H9 (cell line): ENCODE measurements at regions not wholly inside any gene's neighbourhood (a gene's known extent, or its start where the extent isn't known, plus 50 kb on each side); places are given as distances from the start of the nearest gene placed in this dataset.
A peak's percentile ranks its signal among the peaks of the same experiment; 100 is the strongest.

Experiments
- DNase-seq: peaks from one replicate; pipeline ENCODE4 v3.0.0-alpha.2; 2017
- H2AFZ ChIP-seq: one replicate; pipeline ENCODE4 v1.6.1; 2013; ENCODE audit warnings: mild to moderate bottlenecking, low read length, control low read depth, moderate library complexity
- H2AK5ac ChIP-seq: 2 replicates; pipeline ENCODE4 v1.6.1; 2013; ENCODE audit warnings: low read length, control low read depth, mixed read lengths; ENCODE audit not compliant: insufficient read length
- H2BK120ac ChIP-seq: one replicate; pipeline ENCODE4 v1.6.1; 2013; ENCODE audit warnings: low read depth, mild to moderate bottlenecking, low read length, control low read depth, inconsistent platforms; ENCODE audit not compliant: poor library complexity, severe bottlenecking
- H2BK12ac ChIP-seq: 2 replicates; pipeline ENCODE4 v1.6.1; 2013; ENCODE audit warnings: low read length, control low read depth, mixed read lengths, low read depth; ENCODE audit not compliant: insufficient read length
- H2BK15ac ChIP-seq: 2 replicates; pipeline ENCODE4 v1.6.1; 2013; ENCODE audit warnings: low read depth, low read length, control low read depth
- H2BK20ac ChIP-seq: one replicate; pipeline ENCODE4 v1.6.1; 2013; ENCODE audit warnings: low read depth, mild to moderate bottlenecking, low read length, control low read depth, inconsistent platforms; ENCODE audit not compliant: poor library complexity, severe bottlenecking
- H2BK5ac ChIP-seq: 2 replicates; pipeline ENCODE4 v1.6.1; 2013; ENCODE audit warnings: low read length, control low read depth, mixed read lengths; ENCODE audit not compliant: insufficient read length
- H3K14ac ChIP-seq: 2 replicates; pipeline ENCODE4 v1.6.1; 2013; ENCODE audit warnings: low read length, control low read depth; ENCODE audit not compliant: insufficient read depth
- H3K18ac ChIP-seq: 2 replicates; pipeline ENCODE4 v1.6.1; 2013; ENCODE audit warnings: low read depth, mild to moderate bottlenecking, mixed read lengths, low read length, control low read depth; ENCODE audit not compliant: insufficient read length
- H3K23ac ChIP-seq: 2 replicates; pipeline ENCODE4 v1.6.1; 2013; ENCODE audit warnings: low read length, control low read depth, mixed read lengths, low read depth; ENCODE audit not compliant: insufficient read length
- H3K23me2 ChIP-seq: 2 replicates; pipeline ENCODE4 v1.6.1; 2013; ENCODE audit warnings: low read depth, mild to moderate bottlenecking, mixed read lengths, low read length, control low read depth; ENCODE audit not compliant: insufficient read length, poor library complexity, severe bottlenecking
- H3K27ac ChIP-seq: 2 replicates; pipeline ENCODE4 v1.5.1; 2013; ENCODE audit warnings: low read length, control low read depth, mixed read lengths, low read depth; ENCODE audit not compliant: insufficient read length
- H3K27me3 ChIP-seq: 2 replicates; pipeline ENCODE4 v1.6.1; 2013; ENCODE audit warnings: low read length, control low read depth, inconsistent platforms; ENCODE audit not compliant: insufficient read depth
- H3K4ac ChIP-seq: 2 replicates; pipeline ENCODE4 v1.6.1; 2013; ENCODE audit warnings: low read depth, mild to moderate bottlenecking, control low read depth, inconsistent platforms, low read length, moderate library complexity
- H3K4me1 ChIP-seq: 2 replicates; pipeline ENCODE4 v1.6.1; 2013; ENCODE audit warnings: low read length, control low read depth, inconsistent platforms; ENCODE audit not compliant: insufficient read depth
- H3K4me2 ChIP-seq: 2 replicates; pipeline ENCODE4 v1.6.1; 2013; ENCODE audit warnings: low read length, control low read depth, mixed read lengths; ENCODE audit not compliant: insufficient read length, insufficient read depth
- H3K56ac ChIP-seq: 2 replicates; pipeline ENCODE4 v1.6.1; 2013; ENCODE audit warnings: low read depth, mild to moderate bottlenecking, mixed read lengths, low read length, control low read depth; ENCODE audit not compliant: insufficient read length
- H3K79me1 ChIP-seq: 2 replicates; pipeline ENCODE4 v1.6.1; 2013; ENCODE audit warnings: low read depth, mild to moderate bottlenecking, moderate library complexity, low read length, control low read depth, inconsistent platforms; ENCODE audit not compliant: insufficient read depth, poor library complexity, severe bottlenecking
- H3K79me2 ChIP-seq: 2 replicates; pipeline ENCODE4 v1.6.1; 2013; ENCODE audit warnings: low read length, control low read depth, inconsistent platforms; ENCODE audit not compliant: insufficient read depth
- H3K9ac ChIP-seq: 2 replicates; pipeline ENCODE4 v1.6.1; 2013; ENCODE audit warnings: low read length, control low read depth, mixed read lengths; ENCODE audit not compliant: insufficient read length; ENCODE audit errors: extremely low read depth
- H3K9me3 ChIP-seq: one replicate; pipeline ENCODE4 v1.6.1; 2013; ENCODE audit warnings: low read depth, low read length, inconsistent platforms; ENCODE audit not compliant: control insufficient read depth
- H3T11ph ChIP-seq: one replicate; pipeline ENCODE4 v1.6.1; 2013; ENCODE audit warnings: mild to moderate bottlenecking, low read length, control low read depth, inconsistent platforms
- H4K20me1 ChIP-seq: one replicate; pipeline ENCODE4 v1.6.1; 2013; ENCODE audit not compliant: control insufficient read depth, insufficient read length, insufficient read depth
- H4K5ac ChIP-seq: 2 replicates; pipeline ENCODE4 v1.6.1; 2013; ENCODE audit warnings: low read depth, mild to moderate bottlenecking, mixed read lengths, low read length, control low read depth; ENCODE audit not compliant: insufficient read length
- H4K8ac ChIP-seq: replicated peaks from 2 replicates; pipeline ENCODE4 v1.6.1; 2013; ENCODE audit warnings: low read length, control low read depth, mixed read lengths, low read depth; ENCODE audit not compliant: insufficient read length
- H4K91ac ChIP-seq: 2 replicates; pipeline ENCODE4 v1.6.1; 2013; ENCODE audit warnings: low read depth, mild to moderate bottlenecking, moderate library complexity, mixed read lengths, low read length, control low read depth; ENCODE audit not compliant: insufficient read length
- H3K27ac Mint-ChIP-seq, 3 experiments: 2 replicates in 2 of 3; 3 replicates in 1 of 3; pipeline ENCODE4 v1.8.0; 2020 to 2021; ENCODE audit warnings: mixed read lengths in 3 of 3, mild to moderate bottlenecking in 1 of 3, moderate library complexity in 1 of 3
- H3K27me3 Mint-ChIP-seq: 2 replicates; pipeline ENCODE4 v1.8.0; 2021; ENCODE audit warnings: low read depth, mild to moderate bottlenecking, moderate library complexity, mixed read lengths
- H3K36me3 Mint-ChIP-seq, 3 experiments: 2 replicates in 2 of 3; 3 replicates in 1 of 3; pipeline ENCODE4 v1.8.0; 2020 to 2021; ENCODE audit warnings: low read depth in 3 of 3, mixed read lengths in 3 of 3; ENCODE audit not compliant: insufficient read depth in 1 of 3
- H3K4me1 Mint-ChIP-seq, 2 experiments: 2 replicates each; pipeline ENCODE4 v1.8.0; 2020; ENCODE audit warnings: mixed read lengths in 2 of 2
- H3K4me3 Mint-ChIP-seq, 2 experiments: 2 replicates in 1 of 2; 3 replicates in 1 of 2; pipeline ENCODE4 v1.8.0; 2020 to 2021; ENCODE audit warnings: mild to moderate bottlenecking in 2 of 2, mixed read lengths in 2 of 2, moderate library complexity in 1 of 2
- H3K9me3 Mint-ChIP-seq, 2 experiments: 2 replicates in 1 of 2; 3 replicates in 1 of 2; pipeline ENCODE4 v1.8.0; 2020; ENCODE audit warnings: mild to moderate bottlenecking in 2 of 2, mixed read lengths in 2 of 2, moderate library complexity in 1 of 2
- WGBS: extraction: QIAGEN DNeasy Blood & Tissue Kit; methylation state at CpG from one replicate; pipeline ENCODE4 v1.1.7; 2013; ENCODE audit warnings: missing lambda C conversion rate, low lambda C conversion rate, mixed read lengths; ENCODE audit not compliant: insufficient read length; ENCODE audit errors: extremely low coverage; 5-methylcytosine and 5-hydroxymethylcytosine counted together
- TF ChIP-seq, protein P1 (sequence below): fragments of 200-600 bp; sonication (generic); conservative IDR thresholded peaks from 3 replicates; pipeline ENCODE4 v1.8.0; 2021; ENCODE audit warnings: antibody characterized with exemption, mild to moderate bottlenecking

DNA sequence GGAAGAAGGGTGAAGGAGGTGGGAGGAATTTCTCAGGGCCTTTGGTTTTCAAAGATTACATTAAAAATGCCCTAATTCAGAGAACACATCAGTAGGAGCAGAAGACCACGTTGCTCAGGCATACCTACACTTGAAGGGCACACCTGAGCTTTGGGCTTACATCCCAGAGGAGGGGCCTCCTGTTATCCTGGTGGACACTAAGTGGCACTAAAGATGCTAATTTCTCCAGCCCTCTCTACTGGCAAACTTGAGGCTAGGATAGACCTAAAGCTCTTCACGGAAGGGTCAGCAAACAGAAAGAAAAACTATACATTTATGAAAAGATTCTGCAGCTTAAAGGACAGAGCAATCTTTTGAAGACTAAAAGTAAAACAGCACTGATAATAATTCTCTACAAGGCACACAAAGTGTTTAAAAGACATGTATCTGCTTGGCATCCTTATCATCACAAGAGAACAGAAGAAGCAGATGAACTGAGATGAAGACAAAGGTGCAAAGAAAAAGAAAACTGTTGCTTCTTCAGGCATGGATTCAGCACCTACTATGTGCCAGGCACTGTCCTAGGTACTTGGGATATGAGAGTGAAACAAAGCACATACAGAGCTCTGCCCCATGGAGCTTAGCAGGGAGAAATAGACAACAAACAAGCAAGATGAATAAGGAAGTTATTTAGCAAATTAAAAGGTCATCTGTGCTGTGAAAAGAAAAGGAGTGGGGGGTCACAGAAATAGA, 137.5 kb downstream of the NUAK1 start:
- no peaks in the 10 kb centered on the region for H3K79me1 ChIP-seq
- WGBS, result no CpG with 5 or more reads among the region's 2 CpGs
- no peak overlapping the region for H4K91ac ChIP-seq
- H2AK5ac ChIP-seq, result no peak overlapping the region
- H3K4me2 ChIP-seq, result no peak overlapping the region
- Mint-ChIP-seq H3K9me3 (peaks cover 0 to 7% of the 10 kb centered on the region in 2 experiments; a peak in 4 of 5 replicates), H3K4me1 (peaks cover 12 to 17% of the 10 kb centered on the region in 2 experiments), H3K27ac (peak overlapping the region in 1 of 3 experiments; percentile 1; a peak in 1 of 7 replicates), H3K27me3 (no peaks in the 10 kb centered on the region; the same call in 1 of the 2 replicates), H3K4me3 (no peak overlapping the region), H3K36me3 (peaks cover 2 to 13% (median 4%) of the 10 kb centered on the region in 3 experiments; a peak in 4 of 7 replicates)
- H3K23ac ChIP-seq, result no peak overlapping the region
- H3T11ph ChIP-seq, result no peak overlapping the region
- H3K27me3 ChIP-seq, result no peaks in the 10 kb centered on the region
- no peak overlapping the region for H4K5ac ChIP-seq
- no peak overlapping the region for H3K56ac ChIP-seq
- H3K4ac ChIP-seq, result no peak overlapping the region
- no peaks in the 10 kb centered on the region for H4K20me1 ChIP-seq
- no peaks in the 10 kb centered on the region for H3K9me3 ChIP-seq
- H3K9ac ChIP-seq, result no peak overlapping the region
- no peak overlapping the region for H2BK5ac ChIP-seq
- no peak for DNase-seq
- H2BK15ac ChIP-seq, result no peak overlapping the region
- no peak overlapping the region for H2AFZ ChIP-seq
- TF ChIP-seq, protein P1, sequence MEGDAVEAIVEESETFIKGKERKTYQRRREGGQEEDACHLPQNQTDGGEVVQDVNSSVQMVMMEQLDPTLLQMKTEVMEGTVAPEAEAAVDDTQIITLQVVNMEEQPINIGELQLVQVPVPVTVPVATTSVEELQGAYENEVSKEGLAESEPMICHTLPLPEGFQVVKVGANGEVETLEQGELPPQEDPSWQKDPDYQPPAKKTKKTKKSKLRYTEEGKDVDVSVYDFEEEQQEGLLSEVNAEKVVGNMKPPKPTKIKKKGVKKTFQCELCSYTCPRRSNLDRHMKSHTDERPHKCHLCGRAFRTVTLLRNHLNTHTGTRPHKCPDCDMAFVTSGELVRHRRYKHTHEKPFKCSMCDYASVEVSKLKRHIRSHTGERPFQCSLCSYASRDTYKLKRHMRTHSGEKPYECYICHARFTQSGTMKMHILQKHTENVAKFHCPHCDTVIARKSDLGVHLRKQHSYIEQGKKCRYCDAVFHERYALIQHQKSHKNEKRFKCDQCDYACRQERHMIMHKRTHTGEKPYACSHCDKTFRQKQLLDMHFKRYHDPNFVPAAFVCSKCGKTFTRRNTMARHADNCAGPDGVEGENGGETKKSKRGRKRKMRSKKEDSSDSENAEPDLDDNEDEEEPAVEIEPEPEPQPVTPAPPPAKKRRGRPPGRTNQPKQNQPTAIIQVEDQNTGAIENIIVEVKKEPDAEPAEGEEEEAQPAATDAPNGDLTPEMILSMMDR, result no peak
- no peak overlapping the region for H3K18ac ChIP-seq
- no peaks in the 10 kb centered on the region for H3K4me1 ChIP-seq
- H4K8ac ChIP-seq, result no peak overlapping the region
- no peak overlapping the region for H2BK12ac ChIP-seq
- no peak overlapping the region for H2BK120ac ChIP-seq
- H3K79me2 ChIP-seq, result no peaks in the 10 kb centered on the region
- no peak overlapping the region for H2BK20ac ChIP-seq
- no peak overlapping the region for H3K27ac ChIP-seq
- no peaks in the 10 kb centered on the region for H3K23me2 ChIP-seq
- no peak overlapping the region for H3K14ac ChIP-seq
